Natural killer cell (primary cell): ENCODE measurements at regions not wholly inside any gene's neighbourhood (a gene's known extent, or its start where the extent isn't known, plus 50 kb on each side); places are given as distances from the start of the nearest gene placed in this dataset.

ENCODE experiments used
- ATAC-seq, 3 donors: fragments of 150-1000 bp in 2 of 3; fragments of 200-7000 bp in 1 of 3; cut with Tn5 transposase; 1 replicate in 1 of 3; 2 replicates in 2 of 3; pipeline ENCODE4 v1.10.0; 2021; ENCODE audit warnings: mild to moderate bottlenecking in 2 of 3, moderate library complexity in 2 of 3
- DNase-seq, 2 donors: peaks; one replicate each; pipeline versions ENCODE4 v3.0.0 to v3.0.0-alpha.2; 2013 to 2021; ENCODE audit warnings: mixed read lengths in 1 of 2
- H3K27ac ChIP-seq: one replicate; pipeline ENCODE4 v1.5.1; 2013; ENCODE audit warnings: mild to moderate bottlenecking, low read length
- H3K27me3 ChIP-seq: one replicate; pipeline ENCODE4 v1.6.1; 2013; ENCODE audit warnings: low read length; ENCODE audit not compliant: control insufficient read depth, insufficient read depth
- H3K36me3 ChIP-seq: one replicate; pipeline ENCODE4 v1.6.1; 2013; ENCODE audit warnings: low read length; ENCODE audit not compliant: control insufficient read depth, insufficient read depth
- H3K4me1 ChIP-seq: one replicate; pipeline ENCODE4 v1.6.1; 2013; ENCODE audit warnings: low read length; ENCODE audit not compliant: control insufficient read depth, insufficient read depth
- H3K4me3 ChIP-seq: one replicate; pipeline ENCODE4 v1.5.1; 2013; ENCODE audit warnings: low read length
- H3K9me3 ChIP-seq: one replicate; pipeline ENCODE4 v1.6.1; 2013; ENCODE audit warnings: low read length; ENCODE audit not compliant: control insufficient read depth, insufficient read depth
- H3K27ac Mint-ChIP-seq, 2 donors: one replicate each; pipeline ENCODE4 v1.8.0; 2022; ENCODE audit warnings: mild to moderate bottlenecking in 2 of 2, mixed read lengths in 2 of 2, moderate library complexity in 1 of 2
- H3K27me3 Mint-ChIP-seq, 2 donors: one replicate each; pipeline ENCODE4 v1.8.0; 2022; ENCODE audit warnings: low read depth in 2 of 2, mixed read lengths in 2 of 2
- H3K36me3 Mint-ChIP-seq: one replicate; pipeline ENCODE4 v1.8.0; 2022; ENCODE audit warnings: mixed read lengths
- H3K4me1 Mint-ChIP-seq, 2 donors: one replicate each; pipeline ENCODE4 v1.8.0; 2022; ENCODE audit warnings: mixed read lengths in 2 of 2
- H3K4me3 Mint-ChIP-seq: one replicate; pipeline ENCODE4 v1.8.0; 2022; ENCODE audit warnings: mild to moderate bottlenecking, moderate library complexity, mixed read lengths
- H3K9me3 Mint-ChIP-seq, 2 donors: one replicate each; pipeline ENCODE4 v1.8.0; 2022; ENCODE audit warnings: mixed read lengths in 2 of 2
- CTCF ChIP-seq: fragments of 200-600 bp; IDR thresholded peaks from one replicate; pipeline ENCODE4 v1.8.0; 2022; ENCODE audit warnings: antibody characterized with exemption
- WGBS: methylation state at CpG from one replicate; pipeline ENCODE4 v1.1.7; 2013; ENCODE audit warnings: missing lambda C conversion rate; ENCODE audit not compliant: insufficient coverage; 5-methylcytosine and 5-hydroxymethylcytosine counted together
- intact Hi-C: fragments of 100-400 bp; cut with micrococcal nuclease; formaldehyde crosslinking; loops from one replicate; pipeline ENCODE4 v1.14.2; 2022

- ATAC-seq: no peak
- no peak overlapping the region for H3K27ac Mint-ChIP-seq
- H3K36me3 Mint-ChIP-seq: no peaks in the 10 kb centered on the region
Observed at GRCh38 chr13:31437975-31438374, 238.2 kb downstream of the B3GLCT start.

GRCh38 chr13:31440132-31440531, 240.4 kb downstream of the B3GLCT start:
- H3K4me3 ChIP-seq: no peak overlapping the region
- Mint-ChIP-seq H3K4me1 (no peaks in the 10 kb centered on the region), H3K27me3 (peaks cover 31 to 36% of the 10 kb centered on the region in 2 donors), H3K27ac (no peak overlapping the region), H3K4me3 (no peak overlapping the region), H3K9me3 (no peaks in the 10 kb centered on the region), H3K36me3 (no peaks in the 10 kb centered on the region)
- H3K27ac ChIP-seq: no peak overlapping the region
- no peak for DNase-seq
- no peaks in the 10 kb centered on the region for H3K36me3 ChIP-seq
- no peaks in the 10 kb centered on the region for H3K27me3 ChIP-seq
- WGBS: 93% methylated on average over 2 of the region's 2 CpGs
- no peak for ATAC-seq
- no peak for TF ChIP-seq CTCF
- H3K4me1 ChIP-seq: no peaks in the 10 kb centered on the region
- H3K9me3 ChIP-seq: no peaks in the 10 kb centered on the region
- intact Hi-C loops: no loop called here

More at GRCh38 chr13:31437975-31438374, 238.2 kb downstream of the B3GLCT start:
- Mint-ChIP-seq H3K27me3 (peaks cover 19 to 25% of the 10 kb centered on the region in 2 donors), H3K9me3 (no peaks in the 10 kb centered on the region), H3K4me3 (no peak overlapping the region), H3K4me1 (no peaks in the 10 kb centered on the region)
- no peaks in the 10 kb centered on the region for H3K9me3 ChIP-seq
- intact Hi-C loops: no loop called here
- H3K4me1 ChIP-seq: no peaks in the 10 kb centered on the region
- WGBS: 91% methylated on average over 3 of the region's 3 CpGs
- H3K27me3 ChIP-seq: no peaks in the 10 kb centered on the region
- no peak for TF ChIP-seq CTCF
- no peaks in the 10 kb centered on the region for H3K36me3 ChIP-seq
- H3K4me3 ChIP-seq: no peak overlapping the region
- no peak overlapping the region for H3K27ac ChIP-seq
- no peak for DNase-seq

- Histone ChIP-seq H3K27ac (no peak overlapping the region), H3K36me3 (no peaks in the 10 kb centered on the region), H3K4me1 (no peaks in the 10 kb centered on the region), H3K9me3 (no peaks in the 10 kb centered on the region), H3K27me3 (no peaks in the 10 kb centered on the region), H3K4me3 (no peak overlapping the region)
- no peak overlapping the region for H3K4me3 Mint-ChIP-seq
- H3K36me3 Mint-ChIP-seq: no peaks in the 10 kb centered on the region
- intact Hi-C loops: no loop called here
- no peak for DNase-seq
- 83% methylated on average over 9 of the region's 9 CpGs for WGBS
- H3K27me3 Mint-ChIP-seq: peaks cover 28 to 30% of the 10 kb centered on the region in 2 donors
- no peaks in the 10 kb centered on the region for H3K9me3 Mint-ChIP-seq
- H3K27ac Mint-ChIP-seq: no peak overlapping the region
- no peak for TF ChIP-seq CTCF
- no peak for ATAC-seq
- no peaks in the 10 kb centered on the region for H3K4me1 Mint-ChIP-seq
Observed at GRCh38 chr13:31441800-31442510, 242.2 kb downstream of the B3GLCT start.

GRCh38 chr13:31442571-31442970, 242.8 kb downstream of the B3GLCT start:
- Mint-ChIP-seq H3K36me3 (no peaks in the 10 kb centered on the region), H3K4me1 (no peaks in the 10 kb centered on the region), H3K4me3 (no peak overlapping the region), H3K27me3 (peaks cover 23 to 28% of the 10 kb centered on the region in 2 donors), H3K27ac (no peak overlapping the region), H3K9me3 (no peaks in the 10 kb centered on the region)
- no peaks in the 10 kb centered on the region for H3K4me1 ChIP-seq
- no peak overlapping the region for H3K27ac ChIP-seq
- no peak overlapping the region for H3K4me3 ChIP-seq
- no peak for TF ChIP-seq CTCF
- H3K36me3 ChIP-seq: no peaks in the 10 kb centered on the region
- intact Hi-C loops: no loop called here
- H3K9me3 ChIP-seq: no peaks in the 10 kb centered on the region
- no peak for DNase-seq
- H3K27me3 ChIP-seq: no peaks in the 10 kb centered on the region
- WGBS: 27% methylated on average over 4 of the region's 4 CpGs
- no peak for ATAC-seq
